Uterus (tissue), 2 donors: ENCODE measurements at regions not wholly inside any gene's neighbourhood (a gene's known extent, or its start where the extent isn't known, plus 50 kb on each side); places are given as distances from the start of the nearest gene placed in this dataset.

Experiments used
- CTCF ChIP-seq, 4 experiments: fragments of 200-600 bp in 2 of 4; fragments of 450-650 bp in 2 of 4; sonication (generic) in 2 of 4; IDR thresholded peaks; one replicate each; pipeline ENCODE4 v1.5.1; 2016 to 2019; ENCODE audit warnings: antibody characterized with exemption in 4 of 4, mild to moderate bottlenecking in 2 of 4, moderate library complexity in 1 of 4
- POLR2A ChIP-seq, 2 donors: fragments of 450-650 bp; IDR thresholded peaks; one replicate each; pipeline ENCODE4 v1.6.1; 2016; ENCODE audit warnings: antibody characterized with exemption in 2 of 2, mild to moderate bottlenecking in 1 of 2, moderate library complexity in 1 of 2

GRCh38 chr20:1766731-1767130 is 109.2 kb upstream of the SIRPG start:
- TF ChIP-seq CTCF (IDR thresholded peaks at IDR 0.05) = no peak
- TF ChIP-seq POLR2A (IDR thresholded peaks at IDR 0.05) = no peak
